OCI-LY1 (cell line): ENCODE measurements at regions not wholly inside any gene's neighbourhood (a gene's known extent, or its start where the extent isn't known, plus 50 kb on each side); places are given as distances from the start of the nearest gene placed in this dataset.

ENCODE experiments used
- H2AFZ ChIP-seq: fragments of 200-600 bp; sonication (generic), shearing (Covaris generic); 2 replicates; pipeline ENCODE4 v1.6.0; 2014; ENCODE audit warnings: antibody characterized with exemption, mild to moderate bottlenecking, low read length
- H3F3A ChIP-seq: fragments of 200-600 bp; sonication (generic), shearing (Covaris generic); 2 replicates; pipeline ENCODE4 v1.6.0; 2014; ENCODE audit warnings: mild to moderate bottlenecking, antibody characterized with exemption, low read length, moderate library complexity; ENCODE audit not compliant: insufficient read depth
- H3K27ac ChIP-seq: fragments of 200-600 bp; sonication (generic); 2 replicates; pipeline ENCODE4 v1.5.1; 2014; ENCODE audit warnings: low read length, mixed run types, mild to moderate bottlenecking, low read depth; ENCODE audit not compliant: poor library complexity, severe bottlenecking
- H3K27me3 ChIP-seq: fragments of 200-600 bp; sonication (generic); 2 replicates; pipeline ENCODE4 v1.6.0; 2014; ENCODE audit warnings: antibody characterized with exemption, mild to moderate bottlenecking, low read length, moderate library complexity; ENCODE audit not compliant: insufficient read depth
- H3K36me3 ChIP-seq: fragments of 200-600 bp; sonication (generic); 2 replicates; pipeline ENCODE4 v1.6.1; 2014; ENCODE audit warnings: mild to moderate bottlenecking, antibody characterized with exemption, low read length, moderate library complexity, mixed read lengths; ENCODE audit not compliant: insufficient read depth
- H3K4me1 ChIP-seq: fragments of 200-600 bp; sonication (generic); 2 replicates; pipeline ENCODE4 v1.5.1; 2014; ENCODE audit warnings: mild to moderate bottlenecking, low read length, moderate library complexity; ENCODE audit not compliant: insufficient read depth, severe bottlenecking
- H3K4me2 ChIP-seq: fragments of 200-600 bp; sonication (generic), shearing (Covaris generic); 2 replicates; pipeline ENCODE4 v1.6.1; 2014; ENCODE audit warnings: low read length
- H3K4me3 ChIP-seq: fragments of 200-600 bp; sonication (generic); 2 replicates; pipeline ENCODE4 v1.5.1; 2014; ENCODE audit warnings: low read length, low read depth, mild to moderate bottlenecking, mixed read lengths; ENCODE audit not compliant: poor library complexity, severe bottlenecking
- H3K79me2 ChIP-seq: fragments of 200-600 bp; shearing (Covaris generic); 2 replicates; pipeline ENCODE4 v1.6.1; 2016; ENCODE audit warnings: mixed run types, low read length, mixed read lengths; ENCODE audit not compliant: insufficient read depth
- H3K9ac ChIP-seq: fragments of 200-600 bp; sonication (generic), shearing (Covaris generic); 2 replicates; pipeline ENCODE4 v1.6.1; 2014; ENCODE audit warnings: mild to moderate bottlenecking, low read length, mixed read lengths
- H3K9me2 ChIP-seq: fragments of 200-600 bp; sonication (generic), shearing (Covaris generic); 2 replicates; pipeline ENCODE4 v1.6.1; 2014; ENCODE audit warnings: low read depth, mild to moderate bottlenecking, low read length, mixed read lengths
- H3K9me3 ChIP-seq: fragments of 200-600 bp; shearing (Covaris generic); 2 replicates; pipeline ENCODE4 v1.6.1; 2014; ENCODE audit warnings: low read length, mixed read lengths
- H4K20me1 ChIP-seq: fragments of 200-600 bp; sonication (generic), shearing (Covaris generic); 2 replicates; pipeline ENCODE4 v1.6.0; 2016; ENCODE audit warnings: mild to moderate bottlenecking, low read length; ENCODE audit not compliant: insufficient read depth
- EZH2 ChIP-seq: fragments of 200-600 bp; sonication (generic), shearing (Covaris generic); IDR thresholded peaks from 2 replicates; pipeline ENCODE4 v1.8.0; 2017; ENCODE audit warnings: borderline replicate concordance, mixed run types, mild to moderate bottlenecking, antibody characterized with exemption, low read length, moderate library complexity, mixed read lengths
- TF ChIP-seq, protein P1 (sequence below): fragments of 200-600 bp; sonication (generic), shearing (Covaris generic); IDR thresholded peaks from 2 replicates; pipeline ENCODE4 v1.5.1; 2017; ENCODE audit warnings: mild to moderate bottlenecking, antibody characterized with exemption, low read length, moderate library complexity, mixed read lengths

GRCh38 chr2:9752441-9753275, 90.6 kb upstream of the TAF1B start:
- TF ChIP-seq, protein P1, sequence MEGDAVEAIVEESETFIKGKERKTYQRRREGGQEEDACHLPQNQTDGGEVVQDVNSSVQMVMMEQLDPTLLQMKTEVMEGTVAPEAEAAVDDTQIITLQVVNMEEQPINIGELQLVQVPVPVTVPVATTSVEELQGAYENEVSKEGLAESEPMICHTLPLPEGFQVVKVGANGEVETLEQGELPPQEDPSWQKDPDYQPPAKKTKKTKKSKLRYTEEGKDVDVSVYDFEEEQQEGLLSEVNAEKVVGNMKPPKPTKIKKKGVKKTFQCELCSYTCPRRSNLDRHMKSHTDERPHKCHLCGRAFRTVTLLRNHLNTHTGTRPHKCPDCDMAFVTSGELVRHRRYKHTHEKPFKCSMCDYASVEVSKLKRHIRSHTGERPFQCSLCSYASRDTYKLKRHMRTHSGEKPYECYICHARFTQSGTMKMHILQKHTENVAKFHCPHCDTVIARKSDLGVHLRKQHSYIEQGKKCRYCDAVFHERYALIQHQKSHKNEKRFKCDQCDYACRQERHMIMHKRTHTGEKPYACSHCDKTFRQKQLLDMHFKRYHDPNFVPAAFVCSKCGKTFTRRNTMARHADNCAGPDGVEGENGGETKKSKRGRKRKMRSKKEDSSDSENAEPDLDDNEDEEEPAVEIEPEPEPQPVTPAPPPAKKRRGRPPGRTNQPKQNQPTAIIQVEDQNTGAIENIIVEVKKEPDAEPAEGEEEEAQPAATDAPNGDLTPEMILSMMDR = no peak
- Histone ChIP-seq H3K9me2 (no peaks in the 10 kb centered on the region), H3K27ac (no peak overlapping the region), H3K27me3 (peaks cover 4% of the 10 kb centered on the region; the same call in 1 of the 2 replicates), H3K79me2 (no peaks in the 10 kb centered on the region), H2AFZ (no peak overlapping the region), H3F3A (no peaks in the 10 kb centered on the region), H3K4me2 (no peak overlapping the region), H3K4me3 (no peak overlapping the region), H3K9me3 (no peaks in the 10 kb centered on the region), H3K4me1 (peaks cover 14% of the 10 kb centered on the region), H3K36me3 (no peaks in the 10 kb centered on the region), H3K9ac (no peak overlapping the region), H4K20me1 (no peaks in the 10 kb centered on the region)

DNA sequence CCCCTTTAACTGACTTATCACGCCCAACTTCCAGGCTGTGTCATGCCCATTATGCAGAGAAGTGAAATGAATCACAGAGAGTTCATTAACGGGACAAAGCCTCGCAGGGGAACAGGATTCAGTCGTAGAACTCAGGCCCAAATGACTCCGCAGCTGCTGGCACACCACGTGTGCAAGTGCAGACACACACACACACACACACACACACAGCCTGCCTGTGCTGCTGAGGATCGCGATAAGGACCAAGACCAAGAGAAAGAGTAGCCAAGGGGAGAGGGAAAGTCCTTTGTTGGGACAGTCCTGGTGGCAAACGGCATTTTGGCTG, 90.0 kb upstream of the TAF1B start:
- Histone ChIP-seq H3K4me1 (peaks cover 14% of the 10 kb centered on the region), H3K4me2 (no peak overlapping the region), H3F3A (no peaks in the 10 kb centered on the region), H3K9me2 (no peaks in the 10 kb centered on the region), H3K9ac (no peak overlapping the region), H3K4me3 (no peak overlapping the region), H4K20me1 (no peaks in the 10 kb centered on the region), H3K27ac (no peak overlapping the region), H3K27me3 (peaks cover 4% of the 10 kb centered on the region; the same call in 1 of the 2 replicates), H3K36me3 (no peaks in the 10 kb centered on the region), H2AFZ (no peak overlapping the region), H3K9me3 (no peaks in the 10 kb centered on the region), H3K79me2 (no peaks in the 10 kb centered on the region)
- TF ChIP-seq EZH2 = no peak
- TF ChIP-seq, protein P1 = no peak

DNA sequence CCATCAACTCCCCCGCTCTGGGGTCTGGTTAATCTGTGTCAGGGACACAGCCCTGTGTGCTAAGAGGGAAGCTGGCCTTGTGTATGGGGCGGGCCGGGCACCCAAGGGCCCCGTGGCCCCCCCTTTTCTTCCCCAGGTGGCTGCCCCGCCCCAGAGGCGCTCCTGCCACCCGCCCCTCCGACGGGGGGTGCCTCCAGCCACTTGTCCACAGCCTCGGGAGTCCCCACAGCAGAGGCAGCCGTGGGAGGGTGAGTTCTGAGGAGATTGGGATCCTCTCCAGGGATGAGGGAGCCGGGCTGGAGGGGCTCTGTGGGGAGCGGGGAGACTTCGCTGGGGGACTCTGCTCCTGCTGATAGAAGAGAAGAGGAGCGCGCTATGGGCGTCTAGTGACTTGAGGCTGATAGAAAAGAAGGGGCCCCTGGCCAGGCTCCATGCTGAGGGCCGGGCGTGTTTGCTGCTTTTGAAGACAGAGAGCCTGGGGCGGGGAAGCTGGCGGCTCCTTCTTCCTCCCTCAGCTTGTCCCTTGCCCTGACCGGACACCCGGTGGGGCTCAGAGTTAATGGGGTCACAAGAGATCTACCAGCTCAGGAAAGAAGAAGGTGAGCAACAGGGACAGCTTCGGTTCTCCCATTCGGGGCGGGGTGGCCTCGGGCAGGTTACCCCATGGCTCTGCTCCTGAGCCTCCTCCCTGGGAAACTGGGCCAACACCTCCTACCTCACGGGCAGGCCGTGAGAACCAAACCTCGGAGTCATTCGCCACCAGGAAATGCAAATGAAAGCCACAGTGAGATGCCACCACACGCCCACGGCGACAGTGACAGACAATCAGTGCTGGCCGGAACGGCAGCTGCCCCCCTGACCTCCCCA, 89.4 kb upstream of the TAF1B start:
- Histone ChIP-seq H3K27ac (no peak overlapping the region), H4K20me1 (no peaks in the 10 kb centered on the region), H3K27me3 (peaks cover 4% of the 10 kb centered on the region; the same call in 1 of the 2 replicates), H3K9me3 (no peaks in the 10 kb centered on the region), H3F3A (no peaks in the 10 kb centered on the region), H3K9me2 (no peaks in the 10 kb centered on the region), H3K4me1 (peaks cover 14% of the 10 kb centered on the region), H3K36me3 (no peaks in the 10 kb centered on the region), H3K4me2 (peak overlapping the region; percentile 5; the same call in 1 of the 2 replicates), H3K4me3 (no peak overlapping the region), H3K79me2 (no peaks in the 10 kb centered on the region), H2AFZ (no peak overlapping the region), H3K9ac (no peak overlapping the region)
- TF ChIP-seq EZH2 = no peak
- TF ChIP-seq, protein P1 = no peak
